Epidermal melanocyte (primary cell): ENCODE measurements at regions not wholly inside any gene's neighbourhood (a gene's known extent, or its start where the extent isn't known, plus 50 kb on each side); places are given as distances from the start of the nearest gene placed in this dataset.

ENCODE experiments used
- DNase-seq: peaks from one replicate; pipeline ENCODE4 v3.0.0; 2011; ENCODE audit warnings: low spot score; ENCODE audit not compliant: insufficient read length

GRCh38 chr12:68449196-68449595 lies 117.0 kb upstream of the MDM1 start:
- DNase-seq: no peak

- DNase-seq: no peak
Observed at GRCh38 chr12:68450947-68451260, 118.7 kb upstream of the MDM1 start.

- DNase-seq: peak; percentile 18
Observed at GRCh38 chr12:68451261-68452077, 119.3 kb upstream of the MDM1 start.

GRCh38 chr12:68452078-68452715 lies 120.0 kb upstream of the MDM1 start:
- no peak for DNase-seq

GRCh38 chr12:68453278-68453677 lies 121.1 kb upstream of the MDM1 start:
- no peak for DNase-seq

- no peak for DNase-seq
Observed at GRCh38 chr12:68453876-68454275, 121.7 kb upstream of the MDM1 start.

GRCh38 chr12:68454892-68455291 lies 122.7 kb upstream of the MDM1 start:
- DNase-seq: no peak

GRCh38 chr12:68455691-68456345 lies 123.7 kb upstream of the MDM1 start:
- DNase-seq: no peak

- DNase-seq: no peak
Observed at GRCh38 chr12:68458866-68459265, 126.7 kb upstream of the MDM1 start.

- DNase-seq: no peak
Observed at GRCh38 chr12:68460236-68460635, 128.1 kb upstream of the MDM1 start.

GRCh38 chr12:68461645-68462044 lies 129.5 kb upstream of the MDM1 start:
- no peak for DNase-seq

- no peak for DNase-seq
Observed at GRCh38 chr12:68462803-68463202, 130.6 kb upstream of the MDM1 start.

GRCh38 chr12:68465227-68465626 lies 133.1 kb upstream of the MDM1 start:
- DNase-seq: no peak

GRCh38 chr12:68467514-68467913 lies 135.4 kb upstream of the MDM1 start:
- DNase-seq: no peak

- DNase-seq: no peak
Observed at GRCh38 chr12:68468036-68468435, 135.9 kb upstream of the MDM1 start.

- DNase-seq: no peak
Observed at GRCh38 chr12:68469113-68469512, 137.0 kb upstream of the MDM1 start.

- DNase-seq: no peak
Observed at GRCh38 chr12:68470664-68471328, 138.6 kb upstream of the MDM1 start.

- no peak for DNase-seq
Observed at GRCh38 chr12:68474467-68475204, 136.1 kb upstream of the RAP1B start.

GRCh38 chr12:68476794-68477193 lies 133.9 kb upstream of the RAP1B start:
- DNase-seq: no peak

GRCh38 chr12:68477261-68477772 lies 133.4 kb upstream of the RAP1B start:
- DNase-seq: no peak

- DNase-seq: no peak
Observed at GRCh38 chr12:68477906-68478305, 132.8 kb upstream of the RAP1B start.
